ENCODE measurements at regions not wholly inside any gene's neighbourhood (a gene's known extent, or its start where the extent isn't known, plus 50 kb on each side); places are given as distances from the start of the nearest gene placed in this dataset.

GRCh38 chr5:136717917-136718316, 352.6 kb upstream of the TRPC7 start:
- Histone ChIP-seq H3K4me2 (ENCODE audit: low read depth, low read length, poor library complexity, severe bottlenecking) (no peak overlapping the region), H3K9ac (ENCODE audit: low read depth, low read length, poor library complexity, severe bottlenecking) (no peak overlapping the region), H3K9me3 (ENCODE audit: insufficient read depth, low read depth, low read length) (no peaks in the 10 kb centered on the region), H3F3A (ENCODE audit: low read depth) (no peaks in the 10 kb centered on the region), H3K4me3 (ENCODE audit: low read length, poor library complexity, severe bottlenecking) (no peak overlapping the region), H3K79me2 (ENCODE audit: insufficient read depth, low read length) (no peaks in the 10 kb centered on the region), H3K36me3 (ENCODE audit: insufficient read depth, low read length) (no peaks in the 10 kb centered on the region), H2AFZ (ENCODE audit: low read length) (no peak overlapping the region), H3K9me2 (replicated peaks; ENCODE audit: low read depth, low read length) (no peaks in the 10 kb centered on the region), H3K27me3 (ENCODE audit: insufficient read depth, low read length, poor library complexity, severe bottlenecking) (no peaks in the 10 kb centered on the region), H4K20me1 (ENCODE audit: insufficient read depth, low read length, poor library complexity, severe bottlenecking) (no peaks in the 10 kb centered on the region), H3K4me1 (ENCODE audit: insufficient read depth, low read length, poor library complexity, severe bottlenecking) (no peaks in the 10 kb centered on the region)
- no peak for TF ChIP-seq EZH2phosphoT487 (IDR thresholded peaks at IDR 0.05; ENCODE audit: borderline replicate concordance)

GRCh38 chr5:136714286-136714685, 348.9 kb upstream of the TRPC7 start:
- no peaks in the 10 kb centered on the region for H3K4me1 ChIP-seq (ENCODE audit: insufficient read depth, low read length, poor library complexity, severe bottlenecking)
- H3K9me2 ChIP-seq (replicated peaks; ENCODE audit: low read depth, low read length) = no peaks in the 10 kb centered on the region
- H2AFZ ChIP-seq (ENCODE audit: low read length) = no peak overlapping the region
- H3K4me2 ChIP-seq (ENCODE audit: low read depth, low read length, poor library complexity, severe bottlenecking) = no peak overlapping the region
- H4K20me1 ChIP-seq (ENCODE audit: insufficient read depth, low read length, poor library complexity, severe bottlenecking) = no peaks in the 10 kb centered on the region
- H3K9ac ChIP-seq (ENCODE audit: low read depth, low read length, poor library complexity, severe bottlenecking) = no peak overlapping the region
- no peaks in the 10 kb centered on the region for H3K27me3 ChIP-seq (ENCODE audit: insufficient read depth, low read length, poor library complexity, severe bottlenecking)
- H3F3A ChIP-seq (ENCODE audit: low read depth) = no peaks in the 10 kb centered on the region
- no peaks in the 10 kb centered on the region for H3K79me2 ChIP-seq (ENCODE audit: insufficient read depth, low read length)
- no peak for TF ChIP-seq EZH2phosphoT487 (IDR thresholded peaks at IDR 0.05; ENCODE audit: borderline replicate concordance)
- TF ChIP-seq, protein P1, sequence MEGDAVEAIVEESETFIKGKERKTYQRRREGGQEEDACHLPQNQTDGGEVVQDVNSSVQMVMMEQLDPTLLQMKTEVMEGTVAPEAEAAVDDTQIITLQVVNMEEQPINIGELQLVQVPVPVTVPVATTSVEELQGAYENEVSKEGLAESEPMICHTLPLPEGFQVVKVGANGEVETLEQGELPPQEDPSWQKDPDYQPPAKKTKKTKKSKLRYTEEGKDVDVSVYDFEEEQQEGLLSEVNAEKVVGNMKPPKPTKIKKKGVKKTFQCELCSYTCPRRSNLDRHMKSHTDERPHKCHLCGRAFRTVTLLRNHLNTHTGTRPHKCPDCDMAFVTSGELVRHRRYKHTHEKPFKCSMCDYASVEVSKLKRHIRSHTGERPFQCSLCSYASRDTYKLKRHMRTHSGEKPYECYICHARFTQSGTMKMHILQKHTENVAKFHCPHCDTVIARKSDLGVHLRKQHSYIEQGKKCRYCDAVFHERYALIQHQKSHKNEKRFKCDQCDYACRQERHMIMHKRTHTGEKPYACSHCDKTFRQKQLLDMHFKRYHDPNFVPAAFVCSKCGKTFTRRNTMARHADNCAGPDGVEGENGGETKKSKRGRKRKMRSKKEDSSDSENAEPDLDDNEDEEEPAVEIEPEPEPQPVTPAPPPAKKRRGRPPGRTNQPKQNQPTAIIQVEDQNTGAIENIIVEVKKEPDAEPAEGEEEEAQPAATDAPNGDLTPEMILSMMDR (conservative IDR thresholded peaks at IDR 0.05; ENCODE audit: low read length) = no peak
- no peaks in the 10 kb centered on the region for H3K36me3 ChIP-seq (ENCODE audit: insufficient read depth, low read length)
- H3K4me3 ChIP-seq (ENCODE audit: low read length, poor library complexity, severe bottlenecking) = no peak overlapping the region
- H3K9me3 ChIP-seq (ENCODE audit: insufficient read depth, low read depth, low read length) = no peaks in the 10 kb centered on the region

GRCh38 chr5:136712628-136713027, 347.3 kb upstream of the TRPC7 start:
- no peaks in the 10 kb centered on the region for H3K27me3 ChIP-seq (ENCODE audit: insufficient read depth, low read length, poor library complexity, severe bottlenecking)
- TF ChIP-seq, protein P1 (conservative IDR thresholded peaks at IDR 0.05; ENCODE audit: low read length) = no peak
- TF ChIP-seq EZH2phosphoT487 (IDR thresholded peaks at IDR 0.05; ENCODE audit: borderline replicate concordance) = no peak

GRCh38 chr5:136710834-136711233, 345.5 kb upstream of the TRPC7 start:
- Histone ChIP-seq H3K9me3 (ENCODE audit: insufficient read depth, low read depth, low read length) (no peaks in the 10 kb centered on the region), H3K9ac (ENCODE audit: low read depth, low read length, poor library complexity, severe bottlenecking) (no peak overlapping the region), H3K27me3 (ENCODE audit: insufficient read depth, low read length, poor library complexity, severe bottlenecking) (no peaks in the 10 kb centered on the region), H3K36me3 (ENCODE audit: insufficient read depth, low read length) (no peaks in the 10 kb centered on the region), H3K9me2 (replicated peaks; ENCODE audit: low read depth, low read length) (no peaks in the 10 kb centered on the region), H3K4me3 (ENCODE audit: low read length, poor library complexity, severe bottlenecking) (no peak overlapping the region), H4K20me1 (ENCODE audit: insufficient read depth, low read length, poor library complexity, severe bottlenecking) (no peaks in the 10 kb centered on the region), H2AFZ (ENCODE audit: low read length) (no peak overlapping the region), H3K4me1 (ENCODE audit: insufficient read depth, low read length, poor library complexity, severe bottlenecking) (peaks cover 3% of the 10 kb centered on the region), H3K4me2 (ENCODE audit: low read depth, low read length, poor library complexity, severe bottlenecking) (no peak overlapping the region), H3F3A (ENCODE audit: low read depth) (no peaks in the 10 kb centered on the region), H3K79me2 (ENCODE audit: insufficient read depth, low read length) (no peaks in the 10 kb centered on the region)
- TF ChIP-seq, protein P1 (conservative IDR thresholded peaks at IDR 0.05; ENCODE audit: low read length) = no peak
- no peak for TF ChIP-seq EZH2phosphoT487 (IDR thresholded peaks at IDR 0.05; ENCODE audit: borderline replicate concordance)

More at GRCh38 chr5:136712628-136713027, 347.3 kb upstream of the TRPC7 start:
- no peaks in the 10 kb centered on the region for H4K20me1 ChIP-seq (ENCODE audit: insufficient read depth, low read length, poor library complexity, severe bottlenecking)
- no peaks in the 10 kb centered on the region for H3K36me3 ChIP-seq (ENCODE audit: insufficient read depth, low read length)
- no peaks in the 10 kb centered on the region for H3K79me2 ChIP-seq (ENCODE audit: insufficient read depth, low read length)
- H3K9me3 ChIP-seq (ENCODE audit: insufficient read depth, low read depth, low read length) = no peaks in the 10 kb centered on the region
- H3K9ac ChIP-seq (ENCODE audit: low read depth, low read length, poor library complexity, severe bottlenecking) = no peak overlapping the region
- H3K4me3 ChIP-seq (ENCODE audit: low read length, poor library complexity, severe bottlenecking) = no peak overlapping the region
- no peaks in the 10 kb centered on the region for H3K9me2 ChIP-seq (replicated peaks; ENCODE audit: low read depth, low read length)
- H3K4me1 ChIP-seq (ENCODE audit: insufficient read depth, low read length, poor library complexity, severe bottlenecking) = no peaks in the 10 kb centered on the region
- H3K4me2 ChIP-seq (ENCODE audit: low read depth, low read length, poor library complexity, severe bottlenecking) = no peak overlapping the region
- H3F3A ChIP-seq (ENCODE audit: low read depth) = no peaks in the 10 kb centered on the region
- no peak overlapping the region for H2AFZ ChIP-seq (ENCODE audit: low read length)

Measured in Loucy (cell line).